ENCODE measurements at regions not wholly inside any gene's neighbourhood (a gene's known extent, or its start where the extent isn't known, plus 50 kb on each side); places are given as distances from the start of the nearest gene placed in this dataset.

DNA sequence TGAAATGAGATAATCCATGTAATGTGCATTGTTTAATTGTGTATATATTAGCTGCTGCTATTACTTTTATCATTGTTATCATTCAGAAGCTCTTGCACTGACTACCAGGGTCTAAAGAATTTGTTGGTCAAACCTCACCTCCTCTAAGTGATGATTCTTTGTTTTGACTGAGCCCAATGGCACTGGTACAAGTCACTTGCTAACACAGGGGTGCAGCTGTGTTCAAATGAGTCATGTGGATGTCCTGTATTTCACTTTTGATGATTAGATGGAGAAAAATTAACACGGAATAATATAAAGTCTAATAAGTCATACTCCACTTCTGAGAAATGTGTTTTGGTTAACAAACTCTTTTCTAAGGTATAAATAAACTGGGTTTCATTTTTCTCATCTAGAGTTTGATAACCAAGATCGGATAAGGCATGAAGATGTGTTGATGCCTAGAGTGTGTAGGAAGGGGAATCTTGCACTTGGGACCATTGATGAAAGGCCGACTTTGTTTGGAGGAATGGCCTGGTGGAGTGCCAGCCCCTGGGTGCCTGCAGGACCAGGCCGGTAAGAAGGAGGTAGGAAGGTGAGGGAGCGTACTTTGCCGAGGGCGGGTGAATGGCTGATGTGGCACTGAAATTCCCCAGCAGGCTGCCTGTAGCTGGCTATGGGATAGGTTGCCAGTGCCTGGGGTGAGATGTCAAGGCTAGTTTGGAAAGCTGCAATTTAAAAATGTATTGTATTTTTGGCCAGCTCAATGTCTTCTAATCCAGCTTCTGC, 244.7 kb upstream of the ZPLD1 start:
- no peak for DNase-seq

GRCh38 chr3:102192575-102192974, 242.2 kb upstream of the ZPLD1 start:
- no peak for DNase-seq

DNA sequence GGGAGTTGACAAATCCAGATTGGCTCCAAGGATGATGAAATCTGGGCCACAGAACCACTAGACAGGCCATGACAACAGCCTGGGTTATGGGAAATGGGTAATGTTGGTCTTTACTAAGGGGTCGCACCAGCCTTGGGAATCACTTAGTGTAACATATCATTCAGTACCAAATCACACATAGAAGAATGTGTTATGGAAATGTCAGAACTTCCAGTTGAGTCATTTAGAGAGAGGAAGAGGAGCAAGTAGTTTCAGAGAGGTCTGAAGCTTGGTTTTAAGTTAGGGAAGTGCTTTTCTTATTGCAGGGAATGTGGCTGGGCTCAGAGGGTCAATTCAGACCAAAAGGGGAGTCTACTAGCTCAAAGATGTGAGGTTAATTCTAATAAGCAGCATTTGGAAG, 241.6 kb upstream of the ZPLD1 start:
- no peak for DNase-seq

DNA sequence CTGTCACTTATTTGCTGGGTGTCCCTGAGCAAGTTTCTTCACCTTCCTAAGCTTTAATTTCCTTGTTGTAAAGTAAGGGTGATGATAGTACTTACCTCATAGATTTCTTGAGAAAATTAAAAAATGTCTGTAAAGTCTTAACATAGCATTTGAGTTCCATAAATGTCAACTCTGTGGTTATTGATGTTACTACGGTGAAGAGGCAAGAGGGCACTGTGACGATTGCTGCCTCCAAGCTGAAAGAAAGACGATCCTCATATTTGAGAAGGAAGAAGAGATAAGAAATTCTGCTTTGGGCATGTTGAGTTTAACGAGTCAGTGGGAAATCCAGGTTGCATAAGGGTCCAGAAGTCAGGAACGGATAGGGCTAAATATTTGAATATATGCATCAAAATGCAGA, 240.8 kb upstream of the ZPLD1 start:
- no peak for DNase-seq

- no peak for DNase-seq
Measured at GRCh38 chr3:102194760-102195159, 240.1 kb upstream of the ZPLD1 start.

DNA sequence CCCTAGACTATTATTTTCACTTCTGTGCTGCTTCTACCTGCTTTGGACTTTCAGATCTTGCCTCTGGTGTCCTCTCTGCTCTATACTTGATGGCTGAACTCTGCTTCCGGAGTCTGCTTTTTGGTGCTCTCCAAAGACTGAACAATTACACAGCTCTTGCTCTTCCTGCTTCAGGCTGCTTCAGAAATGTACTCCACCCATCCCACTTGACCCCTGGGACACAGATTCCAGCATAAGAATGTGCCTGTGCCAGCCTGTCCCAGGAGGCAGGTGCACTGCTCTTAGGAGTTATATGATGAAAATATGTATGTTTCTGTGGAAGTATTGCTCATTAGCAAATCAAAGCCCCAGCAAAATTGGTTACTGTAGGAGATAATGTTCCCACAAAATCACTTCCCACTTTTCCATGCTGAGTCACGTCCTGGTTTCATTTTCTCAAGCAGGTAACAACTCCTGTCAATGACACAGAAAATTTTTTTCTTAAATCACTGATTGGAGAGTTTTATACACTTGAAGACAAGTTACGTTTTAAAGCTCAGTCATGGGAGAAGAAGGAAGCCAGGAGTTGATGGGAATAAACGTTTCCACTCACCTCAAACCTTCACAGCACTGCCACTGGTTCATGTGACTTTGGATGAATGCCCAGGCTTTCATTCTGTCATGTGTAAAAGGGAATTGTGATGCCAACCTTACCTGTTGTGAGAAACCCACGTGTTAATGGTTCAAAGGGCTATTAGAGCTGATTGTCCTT, 239.4 kb upstream of the ZPLD1 start:
- DNase-seq = no peak

- no peak for DNase-seq
Measured at GRCh38 chr3:102200126-102200525, 234.7 kb upstream of the ZPLD1 start.

DNA sequence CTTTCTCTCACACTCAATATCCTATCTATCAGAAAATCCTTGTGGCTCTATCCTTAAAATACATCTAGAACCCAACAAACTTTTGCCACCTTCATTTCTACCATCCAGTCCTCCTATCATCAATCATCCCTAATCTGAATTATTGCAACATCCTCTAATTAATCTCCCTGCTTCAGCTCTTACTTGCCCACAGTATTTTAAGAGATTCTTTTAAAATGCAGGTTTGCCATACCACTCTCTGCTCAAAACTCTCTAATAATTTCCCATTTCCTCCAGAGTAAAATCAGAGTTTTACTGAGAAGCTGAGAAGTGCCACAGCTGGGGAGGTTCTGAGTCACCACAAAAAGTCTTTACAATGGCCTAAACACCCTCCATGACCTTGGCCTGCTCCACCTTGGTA, 234.3 kb upstream of the ZPLD1 start:
- no peak for DNase-seq

GRCh38 chr3:102205647-102206046, 229.2 kb upstream of the ZPLD1 start:
- no peak for DNase-seq

DNA sequence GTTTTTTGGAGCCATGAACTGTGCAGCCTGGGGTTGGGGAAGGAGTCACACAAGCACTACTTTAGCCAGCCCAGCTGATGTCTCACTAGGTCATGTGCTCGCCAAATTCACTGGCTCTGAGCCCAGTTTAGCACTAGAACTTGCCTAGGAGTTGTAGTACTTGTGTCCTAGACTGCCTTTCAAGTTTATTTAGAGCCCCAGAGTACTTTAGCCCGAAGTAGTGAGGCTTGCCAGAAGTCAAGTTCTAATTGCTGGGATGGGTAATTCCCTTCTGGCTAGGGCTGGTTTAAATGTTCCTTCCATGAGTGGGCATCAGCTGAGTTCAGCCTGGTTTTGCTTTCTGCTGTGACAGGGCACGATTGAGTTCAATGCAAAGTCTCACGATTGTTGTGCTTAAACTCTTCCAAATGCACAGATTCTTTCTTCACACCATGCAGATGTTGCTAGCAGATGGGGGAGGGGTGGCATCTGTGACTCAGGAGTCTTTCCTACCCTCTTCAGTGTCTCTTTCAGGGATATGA, 228.2 kb upstream of the ZPLD1 start:
- no peak for DNase-seq

DNA sequence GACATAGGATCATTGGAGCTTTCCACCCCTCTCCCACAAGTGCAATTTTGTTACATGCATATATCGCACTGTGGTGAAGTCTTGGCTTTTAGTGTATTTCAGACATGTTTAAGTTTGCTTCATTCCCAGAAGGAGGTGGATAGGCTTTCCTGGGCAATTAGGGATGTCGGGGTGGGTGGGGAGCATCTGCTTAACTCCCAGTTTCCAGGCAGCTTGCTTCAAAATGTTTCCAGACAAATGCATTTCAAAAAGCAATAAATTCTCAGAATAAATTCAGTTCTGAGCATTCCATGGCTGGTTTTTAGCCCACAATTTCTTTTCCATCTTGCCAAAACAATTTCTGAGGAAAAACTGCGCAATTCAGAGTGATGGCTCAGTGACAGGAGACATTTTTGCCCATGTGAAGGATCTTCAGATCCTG, 227.7 kb upstream of the ZPLD1 start:
- DNase-seq = no peak

GRCh38 chr3:102215166-102215565, 219.6 kb upstream of the ZPLD1 start:
- DNase-seq = no peak

GRCh38 chr3:102223132-102223531, 211.7 kb upstream of the ZPLD1 start:
- DNase-seq = peak; percentile 14 to 39

DNA sequence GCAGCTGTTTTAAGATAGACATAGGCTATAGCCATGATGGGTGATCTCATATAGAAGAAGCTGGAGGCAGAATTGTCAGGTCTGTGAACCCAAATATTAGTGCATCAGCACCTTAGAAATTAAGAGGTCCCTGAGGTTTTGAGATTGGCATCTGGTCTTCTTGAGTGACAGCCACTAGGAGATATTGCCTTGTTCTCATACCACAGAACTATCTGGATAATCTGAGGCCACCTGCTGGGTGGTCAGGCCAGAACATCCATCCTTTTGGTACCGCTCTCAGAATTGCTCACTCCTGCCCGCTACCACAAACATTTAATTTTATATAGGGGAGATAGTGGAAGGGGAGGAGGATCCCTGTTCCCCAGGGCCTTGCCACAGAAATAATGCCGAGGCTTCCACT, 210.6 kb upstream of the ZPLD1 start:
- peak; percentile 6 to 18 for DNase-seq

GRCh38 chr3:102225005-102225404, 209.8 kb upstream of the ZPLD1 start:
- DNase-seq = no peak

DNA sequence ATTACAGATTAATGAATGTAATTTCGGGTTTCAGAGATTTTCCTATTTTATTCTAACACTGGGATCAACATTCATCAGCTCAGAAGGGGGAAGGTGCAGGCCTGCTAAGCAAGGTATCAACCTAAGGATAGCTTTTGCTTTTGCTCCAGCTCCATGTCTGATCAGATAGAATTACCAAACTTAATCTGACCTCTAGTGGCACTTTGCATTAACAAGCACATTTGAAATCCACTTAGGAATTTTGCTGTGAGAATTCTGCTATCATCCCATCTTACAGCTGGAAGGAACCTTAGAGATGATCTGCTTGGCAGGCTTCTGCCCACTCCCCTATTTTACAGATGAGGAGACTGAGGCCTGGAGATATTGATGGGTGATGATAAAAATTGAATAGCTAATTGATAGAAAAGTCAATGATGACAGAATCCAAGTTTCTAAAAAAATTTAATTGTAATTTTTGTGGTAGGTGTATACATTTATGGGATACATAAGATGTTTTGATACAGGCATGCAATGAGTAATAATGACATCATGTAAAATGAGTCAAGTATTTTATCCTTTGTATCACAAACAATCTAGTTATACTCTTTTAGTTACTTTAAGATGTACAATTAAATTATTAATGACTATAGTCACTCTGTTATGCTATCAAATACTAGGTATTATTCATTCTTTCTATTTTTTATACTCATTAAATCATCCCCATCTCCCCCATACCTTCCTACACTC, 209.2 kb upstream of the ZPLD1 start:
- peak in 1 of 2 donors; percentile 49 for DNase-seq

GRCh38 chr3:102226463-102226862, 208.4 kb upstream of the ZPLD1 start:
- DNase-seq = no peak

- DNase-seq = peak; percentile 74 to 82
Measured at GRCh38 chr3:102229062-102229655, 205.7 kb upstream of the ZPLD1 start.

- no peak for DNase-seq
Measured at GRCh38 chr3:102230057-102230456, 204.8 kb upstream of the ZPLD1 start.

DNA sequence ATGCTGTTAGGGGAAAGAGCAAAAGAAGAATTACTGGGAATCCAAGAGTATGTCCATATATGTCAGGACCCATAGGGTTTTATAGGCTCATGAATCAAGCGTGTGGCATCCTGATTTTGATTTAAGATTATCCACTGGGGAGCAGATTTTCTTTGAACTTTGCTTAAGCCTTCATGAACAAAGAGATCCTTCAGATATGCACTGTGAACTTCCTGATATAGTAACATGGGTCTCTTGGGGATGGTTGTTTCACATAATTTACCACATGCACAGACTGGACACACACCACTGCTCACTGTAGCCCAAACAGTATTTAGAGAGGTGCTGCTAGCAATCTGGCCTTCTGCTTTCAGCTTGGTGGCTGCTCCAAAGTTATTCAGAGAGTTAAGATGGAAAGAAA, 200.9 kb upstream of the ZPLD1 start:
- peak in 1 of 2 donors; percentile 21 for DNase-seq

- no peak for DNase-seq
Measured at GRCh38 chr3:102235679-102236078, 199.1 kb upstream of the ZPLD1 start.

DNA sequence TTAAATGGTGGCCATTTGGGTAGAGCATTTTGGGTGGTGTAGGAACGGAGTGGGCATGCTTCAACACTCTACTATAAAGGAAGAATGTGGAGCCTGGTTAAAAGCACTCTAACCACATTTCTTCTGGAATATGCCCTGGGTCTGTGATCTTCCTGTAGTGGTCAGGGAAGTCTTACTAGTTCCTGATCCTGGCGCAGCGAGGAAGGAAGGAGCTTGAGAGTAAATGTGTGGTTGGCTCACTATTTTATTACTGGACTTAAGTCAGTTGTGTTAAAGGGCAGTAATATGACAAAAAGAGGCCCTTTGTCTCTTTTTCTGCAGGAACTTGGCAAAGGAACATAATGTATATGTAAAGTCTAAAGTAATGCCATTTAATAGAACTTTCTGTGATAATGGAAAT, 197.6 kb upstream of the ZPLD1 start:
- DNase-seq = no peak

DNA sequence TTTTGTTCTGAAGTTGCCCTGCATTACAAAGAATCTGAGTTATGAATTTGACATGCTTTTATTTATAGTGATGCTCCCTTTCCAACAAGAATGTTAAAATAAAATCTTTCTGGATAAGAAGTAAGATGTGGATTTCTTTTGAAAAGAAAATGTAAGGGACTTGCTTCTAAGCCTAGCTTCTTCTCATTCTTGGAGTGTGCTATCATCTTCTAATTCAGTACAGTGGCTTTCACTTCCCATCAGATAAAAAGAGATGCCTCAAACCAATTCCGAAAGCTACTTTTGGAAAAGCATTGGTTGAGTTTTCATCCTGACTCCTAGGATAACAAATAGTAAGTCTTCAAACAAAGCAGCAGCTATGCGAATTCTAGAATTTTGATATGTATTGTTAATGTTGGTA, 197.0 kb upstream of the ZPLD1 start:
- no peak for DNase-seq
